ENCODE measurements at regions not wholly inside any gene's neighbourhood (a gene's known extent, or its start where the extent isn't known, plus 50 kb on each side); places are given as distances from the start of the nearest gene placed in this dataset.

- H3K27me3 ChIP-seq: no peaks in the 10 kb centered on the region
- no peak for TF ChIP-seq CTCF (IDR thresholded peaks at IDR 0.05)
- H3K4me1 ChIP-seq: peaks cover 5 to 27% of the 10 kb centered on the region in 2 donors
- intact Hi-C loops (cut with DNase I): no loop called here
- H3K27ac ChIP-seq: peak overlapping the region; percentile 52 to 62
- H3K9me3 ChIP-seq: no peaks in the 10 kb centered on the region
- no peak overlapping the region for H3K4me3 ChIP-seq
- no peak for DNase-seq (ENCODE audit: low spot score in 2 of 2)
- H3K36me3 ChIP-seq: no peaks in the 10 kb centered on the region
These were observed 113.0 kb downstream of the COPRS start for GRCh38 chr17:31745964-31746600.

GRCh38 chr17:31744511-31744951 lies 114.5 kb downstream of the COPRS start:
- TF ChIP-seq CTCF (IDR thresholded peaks at IDR 0.05): no peak
- H3K36me3 ChIP-seq: no peaks in the 10 kb centered on the region
- peaks cover 9 to 41% of the 10 kb centered on the region in 2 donors for H3K4me1 ChIP-seq
- peak overlapping the region; percentile 52 to 62 for H3K27ac ChIP-seq
- H3K4me3 ChIP-seq: no peak overlapping the region
- intact Hi-C loops (cut with DNase I): no loop called here
- no peak for DNase-seq (ENCODE audit: low spot score in 2 of 2)
- no peaks in the 10 kb centered on the region for H3K9me3 ChIP-seq
- no peaks in the 10 kb centered on the region for H3K27me3 ChIP-seq

- TF ChIP-seq CTCF (IDR thresholded peaks at IDR 0.05): no peak
- DNase-seq (ENCODE audit: low spot score in 2 of 2): no peak
- Histone ChIP-seq H3K27ac (peak overlapping the region; percentile 22 to 62), H3K9me3 (no peaks in the 10 kb centered on the region), H3K4me3 (peak overlapping the region in 1 of 2 donors; percentile 15), H3K4me1 (peaks cover 9 to 47% of the 10 kb centered on the region in 2 donors), H3K36me3 (no peaks in the 10 kb centered on the region), H3K27me3 (no peaks in the 10 kb centered on the region)
- intact Hi-C loops (cut with DNase I): no loop called here
These were observed 115.2 kb downstream of the COPRS start for GRCh38 chr17:31743797-31744196.

DNA sequence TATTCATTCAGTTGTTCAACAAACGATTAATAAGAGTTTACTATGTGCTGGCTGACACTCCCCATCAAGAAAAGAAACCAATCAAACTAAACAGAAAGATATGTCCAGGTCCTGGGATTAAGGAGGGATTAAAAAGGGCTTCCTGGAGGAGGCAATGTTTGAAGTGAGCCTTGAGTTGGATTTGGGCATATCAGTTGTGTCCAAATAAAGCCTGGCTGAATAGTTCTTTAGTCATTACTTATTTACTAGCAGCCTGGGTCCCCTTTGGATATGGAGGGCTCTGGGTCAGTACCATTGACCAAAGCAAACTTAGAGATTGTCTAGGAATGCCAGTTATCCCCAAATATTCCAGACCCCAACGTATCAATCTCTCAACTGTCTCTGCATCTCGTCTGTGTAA lies 117.7 kb downstream of the COPRS start:
- Histone ChIP-seq H3K36me3 (no peaks in the 10 kb centered on the region), H3K27me3 (no peaks in the 10 kb centered on the region), H3K9me3 (no peaks in the 10 kb centered on the region), H3K4me3 (no peak overlapping the region), H3K4me1 (peaks cover 9 to 64% of the 10 kb centered on the region in 2 donors), H3K27ac (peak overlapping the region; percentile 68 to 80)
- DNase-seq (ENCODE audit: low spot score in 2 of 2): no peak
- TF ChIP-seq CTCF (IDR thresholded peaks at IDR 0.05): no peak
- intact Hi-C loops (cut with DNase I): no loop called here

GRCh38 chr17:31740611-31741082 lies 118.4 kb downstream of the COPRS start:
- H3K27me3 ChIP-seq: no peaks in the 10 kb centered on the region
- H3K4me1 ChIP-seq: peaks cover 9 to 59% of the 10 kb centered on the region in 2 donors
- no peaks in the 10 kb centered on the region for H3K9me3 ChIP-seq
- no peak overlapping the region for H3K4me3 ChIP-seq
- intact Hi-C loops (cut with DNase I): no loop called here
- no peak for TF ChIP-seq CTCF (IDR thresholded peaks at IDR 0.05)
- peak in 1 of 2 donors; percentile 69 for DNase-seq (ENCODE audit: low spot score in 2 of 2)
- peak overlapping the region; percentile 68 to 80 for H3K27ac ChIP-seq
- no peaks in the 10 kb centered on the region for H3K36me3 ChIP-seq
